Suppressor macrophage treated with lipopolysaccharide for 4 hours (primary cell): ENCODE measurements at regions not wholly inside any gene's neighbourhood (a gene's known extent, or its start where the extent isn't known, plus 50 kb on each side); places are given as distances from the start of the nearest gene placed in this dataset.

ENCODE experiments used
- DNase-seq: peaks from one replicate; pipeline ENCODE4 v3.0.0-alpha.2; 2020

- no peak for DNase-seq
Observed at GRCh38 chr4:41859087-41859486, 76.1 kb upstream of the TMEM33 start.

DNA sequence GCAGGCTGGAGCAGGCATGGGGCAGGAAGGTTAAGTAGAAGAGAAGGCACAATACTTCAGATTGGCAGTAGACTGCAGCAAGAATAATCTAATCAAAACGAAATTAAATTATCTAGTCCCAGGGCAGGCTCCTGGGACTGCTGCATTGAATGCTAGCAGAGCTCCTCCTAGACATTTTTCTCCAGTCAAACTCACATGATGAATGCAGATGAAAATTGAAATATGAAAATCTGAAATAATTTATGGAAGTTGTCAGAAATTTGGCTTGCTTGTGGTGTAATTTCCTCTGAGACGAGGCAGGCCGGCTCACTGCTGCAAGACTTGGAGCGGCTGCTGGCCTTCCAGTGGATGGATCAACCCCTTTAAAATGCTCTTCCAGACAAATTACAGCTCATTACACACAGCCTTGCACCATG, 78.0 kb upstream of the TMEM33 start:
- no peak for DNase-seq

DNA sequence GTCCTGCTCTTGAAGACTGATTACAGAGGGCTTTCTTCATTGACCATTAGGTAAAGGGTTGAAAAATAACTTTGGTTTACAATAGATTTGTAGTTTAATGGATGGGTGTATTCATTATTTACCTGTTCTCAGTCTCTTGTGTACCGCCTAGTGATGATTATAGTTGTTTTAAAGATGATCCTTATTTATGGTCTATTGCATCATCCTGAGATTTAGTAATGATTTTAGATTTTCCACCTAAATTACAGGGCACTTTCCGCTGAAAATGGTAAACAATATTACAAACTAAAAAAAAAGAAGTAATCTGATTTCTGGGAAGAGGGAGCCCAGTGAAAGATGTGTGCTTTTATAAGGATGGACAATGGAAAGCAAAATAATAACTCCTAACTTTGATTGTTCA, 78.4 kb upstream of the TMEM33 start:
- no peak for DNase-seq

DNA sequence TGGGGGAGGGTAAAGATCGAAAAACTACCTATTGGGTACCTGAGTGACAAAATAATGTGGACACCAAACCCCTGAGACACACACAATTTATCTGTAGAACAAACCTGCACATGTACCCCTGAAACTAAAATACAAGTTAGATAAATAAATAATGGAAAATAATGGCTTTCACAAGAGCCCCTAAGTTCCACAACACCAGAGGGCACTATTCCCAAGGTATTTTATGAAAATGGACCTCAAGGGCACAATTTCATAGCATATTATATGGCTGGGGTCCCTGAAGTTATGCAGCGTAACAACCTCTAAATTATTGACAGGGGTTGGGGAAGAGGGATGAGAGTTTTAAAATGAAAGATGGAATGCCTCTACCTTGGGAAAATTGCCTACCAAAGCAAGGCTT, 81.3 kb upstream of the TMEM33 start:
- DNase-seq, result no peak

- no peak for DNase-seq
Observed at GRCh38 chr4:41852229-41852628, 83.0 kb upstream of the TMEM33 start.

DNA sequence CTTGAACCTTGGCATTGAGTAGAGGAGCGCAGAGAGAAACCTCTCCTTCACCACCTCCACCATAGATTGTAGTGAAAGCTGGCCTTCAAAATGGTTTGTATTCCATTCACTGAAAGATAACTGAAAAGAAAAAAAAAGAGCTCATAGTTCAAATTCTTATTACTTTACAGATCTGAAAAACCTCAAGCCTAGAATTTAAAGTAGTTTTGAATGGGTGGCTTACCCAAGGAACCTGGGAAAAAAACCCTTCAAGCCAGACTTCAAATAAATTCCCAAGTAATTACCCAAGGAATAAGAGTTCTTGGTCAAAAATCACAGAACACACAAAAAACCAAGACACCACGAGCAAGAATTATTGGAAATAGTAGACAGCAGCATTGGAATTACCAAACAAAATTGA, 83.6 kb upstream of the TMEM33 start:
- no peak for DNase-seq

GRCh38 chr4:41844327-41844726, 90.9 kb upstream of the TMEM33 start:
- no peak for DNase-seq

GRCh38 chr4:41839916-41840854, 91.7 kb upstream of the PHOX2B start:
- no peak for DNase-seq

- no peak for DNase-seq
Observed at GRCh38 chr4:41838590-41838989, 90.1 kb upstream of the PHOX2B start.

GRCh38 chr4:41835321-41835995, 86.9 kb upstream of the PHOX2B start:
- no peak for DNase-seq

- peak; percentile 13 for DNase-seq
Observed at GRCh38 chr4:41832961-41833360, 84.4 kb upstream of the PHOX2B start.

DNA sequence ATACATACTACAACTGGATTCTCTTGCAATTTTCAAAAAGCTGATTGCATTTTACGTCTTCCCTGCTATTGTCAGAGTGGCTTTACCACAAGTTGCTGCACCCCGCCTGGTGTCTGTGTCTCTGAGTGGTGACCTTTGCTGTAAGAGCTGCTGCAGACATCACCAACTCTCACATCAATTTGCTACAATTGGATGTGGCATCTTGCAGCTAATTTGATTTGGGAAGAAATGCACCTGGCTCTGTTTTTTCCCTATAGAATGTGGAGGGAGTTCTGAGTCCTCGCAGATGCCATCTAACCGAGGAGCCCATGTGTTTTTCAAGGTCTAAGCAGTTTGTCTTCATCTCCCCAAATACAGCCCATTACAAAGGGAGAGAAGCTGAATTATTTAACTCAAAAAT, 73.8 kb upstream of the PHOX2B start:
- no peak for DNase-seq

- DNase-seq, result no peak
Observed at GRCh38 chr4:41820473-41820872, 71.9 kb upstream of the PHOX2B start.

GRCh38 chr4:41819621-41820020, 71.1 kb upstream of the PHOX2B start:
- DNase-seq, result no peak

DNA sequence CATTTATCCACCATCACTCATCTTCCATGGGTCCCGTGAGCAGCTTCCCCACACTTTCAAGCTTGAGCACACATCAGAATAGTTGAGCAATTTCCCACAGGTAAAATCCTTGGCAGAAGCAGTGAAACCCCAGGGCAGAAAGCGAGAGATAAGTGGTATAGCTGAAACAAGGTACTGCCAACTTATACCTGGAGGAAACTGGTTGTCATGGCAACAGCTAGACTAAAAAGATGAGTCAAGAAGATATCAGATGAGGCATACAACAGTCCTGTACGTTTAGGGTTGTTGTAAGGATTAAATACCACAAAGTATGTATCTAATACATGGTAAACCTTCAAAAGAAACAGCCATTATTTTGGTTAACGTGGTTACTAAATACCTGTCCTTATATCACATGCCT, 66.9 kb upstream of the PHOX2B start:
- DNase-seq, result no peak

- DNase-seq, result no peak
Observed at GRCh38 chr4:41814565-41814964, 66.0 kb upstream of the PHOX2B start.

GRCh38 chr4:41806807-41807206, 58.3 kb upstream of the PHOX2B start:
- DNase-seq, result no peak

- no peak for DNase-seq
Observed at GRCh38 chr4:41802590-41802989, 54.1 kb upstream of the PHOX2B start.

DNA sequence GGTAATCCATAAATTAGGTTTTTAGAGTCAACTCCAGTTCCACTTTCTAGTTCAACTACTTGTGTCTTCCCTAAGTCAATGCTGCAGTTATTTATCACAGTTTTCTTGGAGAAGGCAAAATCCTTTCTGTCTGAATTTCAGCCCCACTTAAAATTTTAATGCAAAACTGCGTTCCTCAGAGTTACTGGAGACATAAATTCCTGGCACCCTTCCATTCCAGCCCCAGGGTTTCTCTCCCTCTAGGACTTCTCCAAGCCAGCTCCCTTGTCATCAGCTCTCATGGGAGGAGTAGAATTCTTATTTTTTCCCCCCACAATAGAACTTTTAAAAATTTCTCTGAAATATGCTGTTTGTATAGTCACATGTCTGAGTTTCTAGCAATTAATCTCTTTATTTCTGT, 50.6 kb upstream of the PHOX2B start:
- no peak for DNase-seq
